Activated T-cell treated with anti-CD3 and anti-CD28 coated beads for 48 hours (primary cell): ENCODE measurements at regions not wholly inside any gene's neighbourhood (a gene's known extent, or its start where the extent isn't known, plus 50 kb on each side); places are given as distances from the start of the nearest gene placed in this dataset.

ENCODE experiments used
- DNase-seq: peaks from one replicate; pipeline ENCODE4 v3.0.0-alpha.2; 2020; ENCODE audit warnings: low read depth

GRCh38 chr3:5304789-5305683 is 117.5 kb downstream of the EDEM1 start:
- peak; percentile 29 for DNase-seq

GRCh38 chr3:5305684-5305989 is 118.1 kb downstream of the EDEM1 start:
- DNase-seq: no peak

- DNase-seq: no peak
Measured at GRCh38 chr3:5309171-5309570, 121.7 kb downstream of the EDEM1 start.

GRCh38 chr3:5309602-5310001 is 122.1 kb downstream of the EDEM1 start:
- no peak for DNase-seq

GRCh38 chr3:5310509-5310908 is 123.0 kb downstream of the EDEM1 start:
- no peak for DNase-seq

- no peak for DNase-seq
Measured at GRCh38 chr3:5312290-5312689, 124.8 kb downstream of the EDEM1 start.

- DNase-seq: no peak
Measured at GRCh38 chr3:5314897-5315296, 127.4 kb downstream of the EDEM1 start.

- no peak for DNase-seq
Measured at GRCh38 chr3:5317557-5317956, 130.1 kb downstream of the EDEM1 start.

- no peak for DNase-seq
Measured at GRCh38 chr3:5319454-5319853, 131.9 kb downstream of the EDEM1 start.

- no peak for DNase-seq
Measured at GRCh38 chr3:5321666-5322340, 134.3 kb downstream of the EDEM1 start.

GRCh38 chr3:5324780-5325179 is 137.3 kb downstream of the EDEM1 start:
- no peak for DNase-seq

- peak; percentile 14 for DNase-seq
Measured at GRCh38 chr3:5330152-5330810, 142.8 kb downstream of the EDEM1 start.

GRCh38 chr3:5331567-5332269 is 144.2 kb downstream of the EDEM1 start:
- no peak for DNase-seq

GRCh38 chr3:5332270-5332956 is 144.9 kb downstream of the EDEM1 start:
- DNase-seq: no peak

GRCh38 chr3:5339967-5340535 is 152.5 kb downstream of the EDEM1 start:
- DNase-seq: no peak

- no peak for DNase-seq
Measured at GRCh38 chr3:5341610-5342009, 154.1 kb downstream of the EDEM1 start.

GRCh38 chr3:5343459-5343858 is 156.0 kb downstream of the EDEM1 start:
- DNase-seq: no peak

GRCh38 chr3:5344707-5345106 is 157.2 kb downstream of the EDEM1 start:
- DNase-seq: no peak

- DNase-seq: no peak
Measured at GRCh38 chr3:5347486-5347885, 160.0 kb downstream of the EDEM1 start.

- DNase-seq: no peak
Measured at GRCh38 chr3:5348229-5348902, 160.9 kb downstream of the EDEM1 start.

- no peak for DNase-seq
Measured at GRCh38 chr3:5349343-5349742, 161.8 kb downstream of the EDEM1 start.
